HepG2 (cell line): ENCODE measurements at regions not wholly inside any gene's neighbourhood (a gene's known extent, or its start where the extent isn't known, plus 50 kb on each side); places are given as distances from the start of the nearest gene placed in this dataset.

Source experiments
- NCOA1 ChIP-seq: sonication (generic); formaldehyde crosslinking; IDR thresholded peaks from 2 replicates; pipeline ENCODE4 v1.9.0; 2021; ENCODE audit warnings: missing genetic modification reagents
- SATB2 ChIP-seq: sonication (generic); formaldehyde crosslinking; IDR thresholded peaks from 2 replicates; pipeline ENCODE4 v1.5.0; 2020; ENCODE audit warnings: missing genetic modification reagents
- SRSF9 ChIP-seq: fragments of 200-400 bp; formaldehyde crosslinking; IDR thresholded peaks from 2 replicates; pipeline ENCODE4 v1.6.1; 2018; ENCODE audit warnings: borderline replicate concordance, mild to moderate bottlenecking, low read depth, low read length; ENCODE audit not compliant: insufficient read depth, poor library complexity, severe bottlenecking
- ZBTB21 ChIP-seq: sonication (generic); formaldehyde crosslinking; IDR thresholded peaks from 2 replicates; pipeline ENCODE4 v1.4.0; 2020; ENCODE audit warnings: missing genetic modification reagents
- ZNF546 ChIP-seq: sonication (generic); formaldehyde crosslinking; conservative IDR thresholded peaks from 2 replicates; pipeline ENCODE4 v1.8.1; 2023; ENCODE audit warnings: mild to moderate bottlenecking, missing genetic modification reagents
- TF ChIP-seq, protein P1 (sequence below): sonication (generic); formaldehyde crosslinking; IDR thresholded peaks from 2 replicates; pipeline ENCODE4 v1.5.0; 2020; ENCODE audit warnings: mild to moderate bottlenecking, missing genetic modification reagents, borderline replicate concordance
- TF ChIP-seq, protein P2 (sequence below): sonication (generic); formaldehyde crosslinking; IDR thresholded peaks from 2 replicates; pipeline ENCODE4 v1.5.0; 2020; ENCODE audit warnings: mild to moderate bottlenecking, missing genetic modification reagents, moderate library complexity

DNA sequence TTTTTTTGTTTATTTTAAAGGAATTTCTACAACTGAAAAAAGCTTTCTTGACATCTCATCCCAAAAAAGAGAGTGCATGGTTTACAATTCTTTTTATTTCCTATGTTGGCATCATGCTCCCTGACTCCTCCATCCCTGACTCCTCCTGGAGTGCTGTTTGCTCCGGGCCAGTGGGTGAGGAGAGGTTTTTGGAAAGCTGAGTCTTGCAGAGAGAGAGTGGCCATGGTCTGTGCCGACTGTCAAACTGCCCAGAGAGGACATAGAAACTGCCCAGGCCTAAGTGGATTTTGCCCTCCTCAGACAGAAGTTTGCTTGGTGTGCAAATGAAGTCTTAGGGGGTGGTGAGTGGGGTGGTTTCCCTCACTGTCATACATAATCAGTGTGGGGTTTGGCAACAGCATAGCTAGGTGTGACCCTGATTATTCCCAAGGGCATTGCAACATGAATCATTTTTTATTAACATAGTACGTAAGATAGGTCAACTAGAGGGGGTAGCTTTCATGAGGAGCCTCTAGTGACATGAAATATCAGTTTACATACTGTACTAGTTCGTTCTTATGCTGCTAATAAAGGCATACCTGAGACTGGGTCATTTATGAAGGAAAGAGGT lies 179.8 kb upstream of the UBL3 start (continued):
- TF ChIP-seq, protein P1, sequence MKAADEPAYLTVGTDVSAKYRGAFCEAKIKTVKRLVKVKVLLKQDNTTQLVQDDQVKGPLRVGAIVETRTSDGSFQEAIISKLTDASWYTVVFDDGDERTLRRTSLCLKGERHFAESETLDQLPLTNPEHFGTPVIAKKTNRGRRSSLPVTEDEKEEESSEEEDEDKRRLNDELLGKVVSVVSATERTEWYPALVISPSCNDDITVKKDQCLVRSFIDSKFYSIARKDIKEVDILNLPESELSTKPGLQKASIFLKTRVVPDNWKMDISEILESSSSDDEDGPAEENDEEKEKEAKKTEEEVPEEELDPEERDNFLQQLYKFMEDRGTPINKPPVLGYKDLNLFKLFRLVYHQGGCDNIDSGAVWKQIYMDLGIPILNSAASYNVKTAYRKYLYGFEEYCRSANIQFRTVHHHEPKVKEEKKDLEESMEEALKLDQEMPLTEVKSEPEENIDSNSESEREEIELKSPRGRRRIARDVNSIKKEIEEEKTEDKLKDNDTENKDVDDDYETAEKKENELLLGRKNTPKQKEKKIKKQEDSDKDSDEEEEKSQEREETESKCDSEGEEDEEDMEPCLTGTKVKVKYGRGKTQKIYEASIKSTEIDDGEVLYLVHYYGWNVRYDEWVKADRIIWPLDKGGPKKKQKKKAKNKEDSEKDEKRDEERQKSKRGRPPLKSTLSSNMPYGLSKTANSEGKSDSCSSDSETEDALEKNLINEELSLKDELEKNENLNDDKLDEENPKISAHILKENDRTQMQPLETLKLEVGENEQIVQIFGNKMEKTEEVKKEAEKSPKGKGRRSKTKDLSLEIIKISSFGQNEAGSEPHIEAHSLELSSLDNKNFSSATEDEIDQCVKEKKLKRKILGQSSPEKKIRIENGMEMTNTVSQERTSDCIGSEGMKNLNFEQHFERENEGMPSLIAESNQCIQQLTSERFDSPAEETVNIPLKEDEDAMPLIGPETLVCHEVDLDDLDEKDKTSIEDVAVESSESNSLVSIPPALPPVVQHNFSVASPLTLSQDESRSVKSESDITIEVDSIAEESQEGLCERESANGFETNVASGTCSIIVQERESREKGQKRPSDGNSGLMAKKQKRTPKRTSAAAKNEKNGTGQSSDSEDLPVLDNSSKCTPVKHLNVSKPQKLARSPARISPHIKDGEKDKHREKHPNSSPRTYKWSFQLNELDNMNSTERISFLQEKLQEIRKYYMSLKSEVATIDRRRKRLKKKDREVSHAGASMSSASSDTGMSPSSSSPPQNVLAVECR (CRISPR knock-in tag), result no peak
- TF ChIP-seq, protein P2, sequence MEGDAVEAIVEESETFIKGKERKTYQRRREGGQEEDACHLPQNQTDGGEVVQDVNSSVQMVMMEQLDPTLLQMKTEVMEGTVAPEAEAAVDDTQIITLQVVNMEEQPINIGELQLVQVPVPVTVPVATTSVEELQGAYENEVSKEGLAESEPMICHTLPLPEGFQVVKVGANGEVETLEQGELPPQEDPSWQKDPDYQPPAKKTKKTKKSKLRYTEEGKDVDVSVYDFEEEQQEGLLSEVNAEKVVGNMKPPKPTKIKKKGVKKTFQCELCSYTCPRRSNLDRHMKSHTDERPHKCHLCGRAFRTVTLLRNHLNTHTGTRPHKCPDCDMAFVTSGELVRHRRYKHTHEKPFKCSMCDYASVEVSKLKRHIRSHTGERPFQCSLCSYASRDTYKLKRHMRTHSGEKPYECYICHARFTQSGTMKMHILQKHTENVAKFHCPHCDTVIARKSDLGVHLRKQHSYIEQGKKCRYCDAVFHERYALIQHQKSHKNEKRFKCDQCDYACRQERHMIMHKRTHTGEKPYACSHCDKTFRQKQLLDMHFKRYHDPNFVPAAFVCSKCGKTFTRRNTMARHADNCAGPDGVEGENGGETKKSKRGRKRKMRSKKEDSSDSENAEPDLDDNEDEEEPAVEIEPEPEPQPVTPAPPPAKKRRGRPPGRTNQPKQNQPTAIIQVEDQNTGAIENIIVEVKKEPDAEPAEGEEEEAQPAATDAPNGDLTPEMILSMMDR (CRISPR knock-in tag), result no peak
- TF ChIP-seq NCOA1 (CRISPR knock-in tag), result no peak
- no peak for TF ChIP-seq SATB2
- TF ChIP-seq ZNF546 (CRISPR knock-in tag), result no peak
- TF ChIP-seq ZBTB21, result no peak
- no peak for TF ChIP-seq SRSF9
